DLD1 (cell line): ENCODE measurements at regions not wholly inside any gene's neighbourhood (a gene's known extent, or its start where the extent isn't known, plus 50 kb on each side); places are given as distances from the start of the nearest gene placed in this dataset.
"Not testable (repeated sequence)": the region's sequence is repeated elsewhere in the genome, so short reads cannot be mapped to it uniquely, and the experiment has no call there.

Experiments used
- in situ Hi-C: cut with HindIII; loops from 2 replicates; pipeline ENCODE4 v1.10.0; 2017; ENCODE audit warnings: low sequenced_read_pairs

GRCh38 chr18:78240627-78241252 is 738.9 kb upstream of the SALL3 start:
- in situ Hi-C loops, result no loop called here

- in situ Hi-C loops, result no loop called here
These were observed 737.9 kb upstream of the SALL3 start for GRCh38 chr18:78241535-78242253.

- in situ Hi-C loops, result no loop called here
These were observed 737.4 kb upstream of the SALL3 start for GRCh38 chr18:78242254-78242643.

DNA sequence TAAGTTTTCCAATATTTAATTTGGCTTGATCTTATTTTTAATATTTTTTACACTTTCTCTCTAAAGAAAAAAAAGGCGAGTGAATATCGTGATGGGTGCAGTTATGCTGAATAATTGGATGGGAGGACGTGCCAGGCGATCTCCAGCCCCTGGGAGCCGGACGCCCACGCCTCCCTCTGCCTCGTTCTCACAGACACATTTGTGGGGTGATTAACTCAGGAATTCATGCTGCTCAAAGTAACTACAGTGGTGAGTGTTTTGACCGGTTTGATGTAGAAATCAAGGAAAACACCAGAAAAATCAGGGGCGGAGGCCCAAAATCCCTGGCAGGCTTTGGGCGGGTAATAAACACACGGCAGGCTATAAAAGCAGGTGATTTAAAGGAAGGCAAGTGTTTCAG is 736.8 kb upstream of the SALL3 start:
- in situ Hi-C loops, result no loop called here

DNA sequence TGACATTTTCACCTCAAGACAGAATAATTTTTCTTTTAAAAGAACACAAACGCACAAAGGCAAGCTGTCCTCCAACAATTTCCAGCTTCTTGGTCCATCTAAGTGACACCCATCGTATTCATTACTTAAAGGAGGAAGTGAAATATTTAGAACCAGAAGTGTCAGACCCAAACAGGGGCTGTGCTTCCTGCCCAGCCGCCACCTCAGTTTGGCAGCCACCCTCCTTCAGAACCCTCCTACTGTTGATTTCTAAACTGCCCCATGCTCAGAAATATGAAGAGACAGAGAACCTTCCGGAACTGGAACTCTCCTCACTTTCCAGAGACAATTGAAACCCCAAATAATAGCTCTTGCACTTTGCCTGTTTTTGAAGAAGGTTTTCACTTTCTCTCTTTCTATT is 734.8 kb upstream of the SALL3 start:
- in situ Hi-C loops, result no loop called here

GRCh38 chr18:78245451-78245850 is 734.2 kb upstream of the SALL3 start:
- in situ Hi-C loops, result no loop called here

- in situ Hi-C loops, result no loop called here
These were observed 733.6 kb upstream of the SALL3 start for GRCh38 chr18:78246050-78246449.

DNA sequence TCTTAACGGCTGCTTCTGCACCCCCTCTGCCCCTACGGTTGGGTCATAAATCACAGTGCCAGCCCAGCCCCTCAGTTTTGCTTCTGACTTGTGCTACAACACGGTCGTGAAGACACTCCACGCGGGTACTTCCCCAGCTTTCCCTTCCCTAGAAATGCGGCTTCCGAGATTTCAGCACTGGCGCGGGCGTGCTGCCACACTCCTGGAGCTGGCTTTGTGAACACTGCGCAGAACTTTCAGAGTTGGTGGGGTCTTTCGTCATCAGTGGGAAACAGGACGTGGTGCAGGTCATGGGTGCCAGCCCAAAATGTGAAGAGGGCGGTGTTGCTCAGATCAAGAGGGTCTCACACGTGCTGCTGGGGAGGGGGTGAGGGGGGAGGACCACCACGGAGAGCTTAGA is 733.0 kb upstream of the SALL3 start:
- in situ Hi-C loops, result no loop called here

DNA sequence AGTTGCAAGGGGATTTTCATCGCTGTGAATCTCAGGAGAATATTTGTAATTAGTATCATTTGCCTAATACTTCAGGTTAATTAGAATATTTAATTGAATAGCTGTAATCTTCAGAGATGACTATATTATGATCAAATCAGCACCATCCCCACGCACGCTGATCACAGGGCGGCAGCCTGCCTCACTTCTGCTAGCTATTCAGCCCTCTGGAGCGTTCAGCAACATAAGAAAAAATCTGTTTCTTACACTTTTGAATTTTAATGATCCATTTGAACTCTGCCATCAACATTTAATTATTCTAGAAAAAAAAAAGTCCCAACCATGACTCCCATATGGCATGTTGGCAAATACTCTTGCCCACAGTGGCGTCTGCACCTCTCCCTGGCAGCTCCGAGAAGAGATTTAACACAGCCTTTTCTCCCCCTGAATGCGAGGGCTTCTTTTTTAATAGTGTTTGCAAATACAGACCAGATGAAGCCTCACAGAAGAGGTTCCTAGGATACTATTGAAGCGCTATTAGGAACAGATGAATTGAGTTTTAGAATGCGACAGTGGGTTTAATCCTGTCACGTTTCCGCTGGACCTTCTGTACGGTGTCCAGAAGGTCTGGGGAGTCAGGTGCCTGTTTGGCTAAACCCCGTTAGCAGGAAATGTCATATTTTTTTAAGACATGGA is 731.9 kb upstream of the SALL3 start:
- in situ Hi-C loops, result no loop called here

DNA sequence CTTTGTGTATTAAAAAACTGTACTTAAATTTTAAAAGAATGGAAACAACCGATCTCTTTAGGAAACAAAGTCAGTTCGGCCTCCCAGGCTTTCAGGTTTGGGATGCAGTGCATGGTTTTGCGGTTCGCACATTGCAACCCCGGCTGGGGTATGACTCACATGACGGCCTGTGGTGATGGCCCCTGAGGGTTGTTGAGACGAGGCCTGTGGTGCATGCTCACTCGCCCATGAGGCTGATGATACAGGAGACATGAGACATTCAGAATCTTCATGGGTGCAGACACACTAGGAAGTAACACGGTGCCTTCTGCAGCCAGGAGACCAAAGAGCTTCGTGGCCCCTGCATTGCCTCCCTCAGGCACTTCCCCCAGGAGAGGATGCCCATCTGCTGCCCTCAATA is 724.6 kb upstream of the SALL3 start:
- in situ Hi-C loops, result no loop called here

GRCh38 chr18:78268226-78268988 is 711.2 kb upstream of the SALL3 start:
- in situ Hi-C loops, result no loop called here

- in situ Hi-C loops, result no loop called here
These were observed 707.8 kb upstream of the SALL3 start for GRCh38 chr18:78271790-78272189.

DNA sequence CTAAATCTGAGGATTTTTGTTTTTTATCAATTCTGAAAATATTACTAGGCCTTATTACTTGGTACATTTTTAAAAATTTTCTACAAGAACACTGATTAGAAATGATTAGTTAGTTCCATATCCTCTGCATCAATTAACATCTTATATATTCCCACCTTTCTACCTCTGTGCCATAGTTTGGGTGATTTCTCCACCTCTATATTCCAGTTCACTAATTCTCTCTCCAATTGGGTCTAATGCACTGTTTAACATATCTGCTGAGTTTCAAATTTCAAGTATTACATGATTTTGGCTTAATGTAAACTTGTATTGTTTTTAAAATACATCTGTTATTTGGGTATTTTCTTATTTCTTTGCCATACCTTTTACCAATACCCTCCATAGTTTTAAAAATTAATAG is 705.7 kb upstream of the SALL3 start:
- in situ Hi-C loops, result no loop called here

GRCh38 chr18:78283425-78283824 is 696.2 kb upstream of the SALL3 start:
- in situ Hi-C loops, result not testable (repeated sequence)

DNA sequence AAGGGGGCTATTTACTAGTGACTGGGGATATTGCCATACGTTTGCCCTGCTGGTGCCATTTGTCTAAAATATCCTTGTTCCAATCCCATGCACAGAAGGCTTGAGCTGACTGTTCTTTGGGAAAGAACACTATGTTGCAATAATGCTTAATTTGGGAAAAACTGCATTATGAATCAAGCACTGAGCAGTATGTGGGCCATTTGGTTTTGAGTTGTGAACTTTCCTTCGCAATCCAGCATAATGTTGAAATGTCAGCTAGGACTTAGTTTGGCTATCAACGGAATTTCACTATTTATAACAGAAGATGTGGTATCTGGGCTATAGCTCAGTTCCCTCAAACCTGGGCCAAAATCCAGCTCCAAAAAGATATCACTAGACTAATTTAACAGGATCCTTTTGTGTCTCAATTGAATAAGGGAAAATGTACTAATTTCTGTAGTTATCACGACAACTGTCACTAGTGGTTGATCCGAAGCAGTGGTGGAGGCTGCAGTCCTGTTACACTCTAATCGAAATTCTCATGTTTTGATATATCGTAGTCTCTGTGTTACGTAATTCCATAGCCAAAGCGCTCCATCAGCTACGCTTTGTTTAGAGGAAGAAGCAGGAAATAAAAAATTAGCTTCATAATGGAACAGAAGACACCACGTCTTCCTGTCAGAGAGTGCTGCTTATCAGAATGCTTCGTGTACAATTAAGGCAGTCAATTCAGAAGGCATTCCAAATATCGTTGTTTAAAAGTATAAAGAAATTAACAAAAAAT is 686.8 kb upstream of the SALL3 start:
- in situ Hi-C loops, result no loop called here

- in situ Hi-C loops, result no loop called here
These were observed 686.1 kb upstream of the SALL3 start for GRCh38 chr18:78293540-78293939.

DNA sequence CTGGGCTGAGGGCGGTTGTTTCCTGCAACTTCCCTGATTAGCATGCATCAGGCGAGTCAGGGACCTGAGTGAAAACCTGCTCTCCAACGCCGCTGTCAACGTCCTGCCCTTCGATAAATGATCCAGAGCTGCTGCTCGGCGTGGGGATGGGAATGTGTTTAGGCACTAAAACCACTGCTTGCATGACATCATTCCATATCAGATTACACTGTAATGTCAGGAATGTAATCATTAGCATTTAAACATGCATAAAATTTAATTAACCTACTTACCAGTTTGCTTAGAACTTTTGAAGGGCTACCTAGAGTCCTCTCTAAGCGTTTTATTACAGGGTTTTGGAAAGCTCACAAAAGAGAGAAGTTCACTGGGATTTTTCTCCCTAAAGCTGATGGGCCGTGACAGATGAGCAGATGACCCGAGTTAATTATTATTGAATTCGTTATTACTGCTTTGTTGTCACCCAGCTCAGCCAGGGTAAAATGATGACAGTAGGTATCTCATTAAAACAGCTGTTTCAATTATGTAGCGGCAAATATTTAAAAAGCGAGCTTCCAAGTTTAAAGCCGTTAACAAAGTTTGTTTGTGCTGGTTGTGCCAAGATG is 685.6 kb upstream of the SALL3 start:
- in situ Hi-C loops, result no loop called here

- in situ Hi-C loops, result no loop called here
These were observed 684.4 kb upstream of the SALL3 start for GRCh38 chr18:78295262-78295661.

- in situ Hi-C loops, result no loop called here
These were observed 683.5 kb upstream of the SALL3 start for GRCh38 chr18:78296166-78296565.

DNA sequence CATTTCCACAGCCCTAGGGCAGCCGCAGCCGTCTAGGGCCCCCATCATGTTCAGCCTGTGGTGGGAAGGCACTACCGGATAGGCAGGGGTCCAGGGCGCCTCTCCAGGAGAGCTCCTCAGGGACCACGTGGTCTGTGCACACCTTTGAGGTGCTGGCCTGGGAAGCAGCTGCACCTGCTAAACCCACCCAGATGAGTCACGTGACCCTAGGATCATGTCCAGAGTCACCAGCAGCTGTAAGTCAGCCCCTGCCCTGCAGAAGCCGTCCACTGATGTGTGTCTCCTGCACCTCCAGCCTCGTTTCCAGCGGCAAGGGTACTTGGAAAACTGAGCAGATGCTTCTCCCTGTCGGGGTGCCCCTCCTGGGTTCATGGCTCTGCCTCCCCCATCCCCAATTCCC is 682.6 kb upstream of the SALL3 start:
- in situ Hi-C loops, result no loop called here
